ENCODE measurements at regions not wholly inside any gene's neighbourhood (a gene's known extent, or its start where the extent isn't known, plus 50 kb on each side); places are given as distances from the start of the nearest gene placed in this dataset.

- peak; percentile 22 for DNase-seq
These were observed 112.2 kb downstream of the TRIB2 start for GRCh38 chr2:12828980-12829379.

- DNase-seq: no peak
These were observed 114.3 kb downstream of the TRIB2 start for GRCh38 chr2:12831016-12831415.

- no peak for DNase-seq
These were observed 117.5 kb downstream of the TRIB2 start for GRCh38 chr2:12834239-12834638.

GRCh38 chr2:12835733-12836132, 119.0 kb downstream of the TRIB2 start:
- no peak for DNase-seq

GRCh38 chr2:12839339-12839738, 122.6 kb downstream of the TRIB2 start:
- DNase-seq: no peak

GRCh38 chr2:12841021-12841420, 124.3 kb downstream of the TRIB2 start:
- DNase-seq: no peak

- no peak for DNase-seq
These were observed 126.2 kb downstream of the TRIB2 start for GRCh38 chr2:12842917-12843316.

GRCh38 chr2:12844511-12844910, 127.8 kb downstream of the TRIB2 start:
- no peak for DNase-seq

- DNase-seq: no peak
These were observed 131.2 kb downstream of the TRIB2 start for GRCh38 chr2:12847694-12848575.

- DNase-seq: no peak
These were observed 135.4 kb downstream of the TRIB2 start for GRCh38 chr2:12852135-12852534.

- no peak for DNase-seq
These were observed 137.3 kb downstream of the TRIB2 start for GRCh38 chr2:12854001-12854530.

- no peak for DNase-seq
These were observed 138.8 kb downstream of the TRIB2 start for GRCh38 chr2:12855508-12855907.

GRCh38 chr2:12856934-12857601, 140.3 kb downstream of the TRIB2 start:
- DNase-seq: peak; percentile 83

GRCh38 chr2:12857891-12858290, 141.2 kb downstream of the TRIB2 start:
- DNase-seq: no peak

GRCh38 chr2:12858786-12859185, 142.1 kb downstream of the TRIB2 start:
- DNase-seq: no peak

- peak; percentile 61 for DNase-seq
These were observed 144.7 kb downstream of the TRIB2 start for GRCh38 chr2:12861344-12861930.

- peak; percentile 18 for DNase-seq
These were observed 145.8 kb downstream of the TRIB2 start for GRCh38 chr2:12862541-12862940.

- no peak for DNase-seq
These were observed 147.2 kb downstream of the TRIB2 start for GRCh38 chr2:12863937-12864336.

GRCh38 chr2:12867631-12868287, 151.0 kb downstream of the TRIB2 start:
- no peak for DNase-seq

GRCh38 chr2:12870692-12871091, 154.0 kb downstream of the TRIB2 start:
- no peak for DNase-seq

- DNase-seq: no peak
These were observed 155.1 kb downstream of the TRIB2 start for GRCh38 chr2:12871694-12872315.

GRCh38 chr2:12877761-12878160, 161.0 kb downstream of the TRIB2 start:
- no peak for DNase-seq

Data from fibroblast of skin of abdomen (primary cell).